NCI-H345 treated with DMSO at 0.1 percent for 48 hours (cell line): ENCODE measurements at regions not wholly inside any gene's neighbourhood (a gene's known extent, or its start where the extent isn't known, plus 50 kb on each side); places are given as distances from the start of the nearest gene placed in this dataset.
"Not testable (repeated sequence)": the region's sequence is repeated elsewhere in the genome, so short reads cannot be mapped to it uniquely, and the experiment has no call there.

Experiments used
- DNase-seq: peaks from one replicate; lab custom pipeline; 2025; ENCODE audit not compliant: unreplicated experiment; lab: John Stamatoyannopoulos, UW

GRCh38 chrX:137646472-137646871, 80.5 kb downstream of the ZIC3 start:
- DNase-seq = no peak

- no peak for DNase-seq
Observed at GRCh38 chrX:137651647-137652046, 85.7 kb downstream of the ZIC3 start.

GRCh38 chrX:137652086-137652485, 86.2 kb downstream of the ZIC3 start:
- DNase-seq = no peak

GRCh38 chrX:137654481-137654880, 88.6 kb downstream of the ZIC3 start:
- no peak for DNase-seq

GRCh38 chrX:137667776-137668175, 101.8 kb downstream of the ZIC3 start:
- DNase-seq = no peak

DNA sequence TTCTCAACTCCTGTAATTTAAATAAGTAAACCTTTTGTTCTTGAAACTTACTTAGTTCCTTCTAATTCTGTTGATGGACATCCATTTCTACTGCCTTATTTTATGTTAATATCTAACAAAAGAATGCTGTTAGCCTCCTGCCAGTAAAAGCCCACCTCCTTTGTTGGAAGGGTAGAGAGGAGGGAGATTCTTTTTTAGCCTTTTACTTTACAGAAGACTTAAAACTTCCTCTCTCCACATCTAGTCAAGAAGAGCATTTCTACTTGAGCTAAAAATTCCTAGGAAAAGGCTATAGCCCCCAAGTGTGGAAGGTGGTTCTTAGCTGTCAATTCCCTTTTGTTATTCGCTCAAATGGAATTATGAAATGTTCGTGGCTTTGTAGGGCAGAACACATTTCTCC, 118.7 kb downstream of the ZIC3 start:
- no peak for DNase-seq

- no peak for DNase-seq
Observed at GRCh38 chrX:137695417-137695816, 129.5 kb downstream of the ZIC3 start.

DNA sequence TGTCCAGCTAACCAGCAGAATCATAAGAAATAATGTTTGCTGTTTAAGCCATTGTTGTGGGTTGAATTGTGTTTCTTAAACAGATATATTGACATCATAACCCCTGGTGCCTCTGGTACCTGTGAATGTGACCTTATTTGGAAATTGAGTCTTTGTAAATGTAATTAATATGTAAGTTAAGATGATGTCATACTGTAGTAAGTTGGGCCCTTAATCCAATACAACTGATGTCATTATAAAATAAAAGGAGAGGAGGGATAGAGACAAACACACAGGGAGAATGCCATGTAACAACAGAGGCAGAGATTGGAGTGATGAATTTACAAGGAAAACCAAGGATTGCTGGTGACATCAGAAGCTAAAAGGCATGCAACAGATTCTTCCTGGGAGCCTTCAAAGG, 141.4 kb downstream of the ZIC3 start:
- no peak for DNase-seq

DNA sequence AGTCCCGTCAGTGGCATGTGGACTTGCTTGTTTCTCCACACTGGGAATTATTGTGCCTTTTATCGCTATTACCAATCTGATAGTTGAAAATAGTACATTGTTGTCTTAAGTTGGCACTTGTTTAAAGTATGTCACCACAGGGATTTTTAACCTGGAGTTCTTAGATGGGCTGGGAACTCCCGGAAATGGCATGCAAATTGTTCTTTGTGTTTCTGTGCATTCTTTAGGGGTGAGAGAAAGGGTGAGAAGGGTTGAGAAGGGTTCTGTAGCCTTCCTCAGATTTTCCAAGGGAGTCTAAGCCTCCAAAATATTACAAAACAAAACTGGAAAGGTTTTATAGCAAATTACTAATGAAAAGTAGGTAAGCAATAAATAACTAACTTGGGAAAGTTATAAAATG, 176.9 kb downstream of the ZIC3 start:
- no peak for DNase-seq

DNA sequence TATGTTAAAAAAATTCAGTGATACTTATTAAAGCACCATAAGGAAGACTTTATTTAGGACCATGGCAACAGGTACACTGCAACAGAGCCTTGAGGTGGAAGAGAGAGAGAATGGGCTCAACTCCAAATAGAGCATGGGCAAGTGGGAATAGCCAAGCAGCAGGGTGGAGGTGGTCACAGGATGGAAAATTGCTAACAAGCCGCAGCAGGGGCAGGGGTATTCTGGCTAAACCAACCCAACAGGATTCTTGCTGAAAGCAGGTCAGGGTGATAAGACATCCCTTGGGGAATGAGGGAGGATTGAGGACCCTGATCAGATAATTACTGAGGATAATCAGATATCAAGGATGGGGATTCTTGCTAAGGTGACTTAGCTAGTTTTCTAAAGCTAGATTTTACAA, 177.5 kb downstream of the ZIC3 start:
- no peak for DNase-seq

DNA sequence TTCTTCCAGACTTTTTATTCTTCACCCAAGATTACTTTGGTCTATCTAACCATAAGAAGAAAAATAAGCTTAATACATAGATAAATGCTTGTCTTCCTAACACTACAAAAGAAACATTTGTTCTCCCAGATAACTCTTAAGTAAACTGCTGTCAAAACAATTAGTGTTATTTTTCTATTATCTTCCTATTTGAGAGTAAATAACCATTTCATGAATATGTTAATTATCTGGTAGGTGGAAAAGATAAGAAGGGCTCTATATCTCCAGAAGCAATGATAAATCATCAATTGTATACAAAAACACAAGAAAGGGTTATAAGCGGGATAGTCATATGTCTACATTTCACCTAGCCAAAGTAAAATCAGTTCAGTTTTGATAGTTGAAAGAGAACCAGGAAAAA, 180.4 kb downstream of the ZIC3 start:
- DNase-seq = no peak

DNA sequence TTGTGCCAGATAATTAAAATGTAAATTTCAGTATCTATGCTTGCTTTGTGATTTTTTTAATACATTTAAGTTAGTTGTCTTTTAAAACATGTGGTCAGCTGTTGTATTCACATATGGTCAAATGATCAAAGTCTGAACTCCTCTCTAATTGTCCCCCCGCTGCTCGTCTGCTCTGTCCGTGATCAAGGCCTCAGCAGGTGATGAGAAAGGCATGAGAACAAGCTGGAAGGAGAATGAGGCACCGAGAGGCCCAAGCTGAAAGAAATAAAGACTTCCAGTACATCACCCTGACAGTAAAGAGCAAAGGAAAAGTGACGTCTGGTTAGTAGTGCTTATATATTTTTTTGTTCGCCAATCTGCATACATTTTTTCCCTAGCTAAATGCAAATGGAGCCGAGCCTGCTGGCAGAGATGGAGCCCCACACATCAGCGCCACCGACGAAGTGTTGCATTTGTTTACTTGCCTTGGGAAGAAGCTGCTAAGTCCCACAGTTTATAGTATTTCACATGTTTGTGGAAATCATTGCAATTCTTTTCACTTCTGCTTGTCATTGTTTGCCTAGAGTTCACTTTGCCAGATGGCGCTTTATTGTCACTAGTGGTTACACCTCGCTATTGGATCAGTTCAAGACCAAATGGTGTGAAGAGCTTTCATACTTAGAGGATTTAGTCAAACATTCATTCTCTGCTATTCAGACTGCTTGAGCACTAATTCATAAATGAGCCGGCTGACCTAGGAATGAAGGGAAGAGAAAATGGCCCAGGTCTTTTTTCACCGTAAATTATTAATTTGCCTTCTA, 181.5 kb downstream of the ZIC3 start:
- DNase-seq = no peak

DNA sequence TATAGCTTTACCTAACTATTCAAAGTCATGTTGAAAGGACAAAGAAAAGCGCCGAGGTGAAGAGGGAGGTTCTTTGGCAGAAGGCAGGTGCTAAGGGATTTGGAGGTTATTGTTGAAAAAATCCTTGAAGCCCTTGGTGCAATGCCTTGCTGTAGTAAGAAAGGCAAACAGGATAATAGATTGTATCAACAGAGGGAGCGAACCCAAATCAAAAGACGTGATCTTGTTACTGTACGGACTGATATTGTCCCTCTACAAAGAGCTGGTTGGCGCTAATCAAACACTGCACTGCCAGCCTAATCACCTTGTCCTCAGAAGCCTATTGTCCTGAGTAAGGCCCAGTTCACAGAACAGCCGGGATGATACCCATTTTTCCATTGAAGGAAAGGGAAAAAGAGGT, 182.9 kb downstream of the ZIC3 start:
- no peak for DNase-seq

- DNase-seq = no peak
Observed at GRCh38 chrX:137749246-137749645, 183.3 kb downstream of the ZIC3 start.

DNA sequence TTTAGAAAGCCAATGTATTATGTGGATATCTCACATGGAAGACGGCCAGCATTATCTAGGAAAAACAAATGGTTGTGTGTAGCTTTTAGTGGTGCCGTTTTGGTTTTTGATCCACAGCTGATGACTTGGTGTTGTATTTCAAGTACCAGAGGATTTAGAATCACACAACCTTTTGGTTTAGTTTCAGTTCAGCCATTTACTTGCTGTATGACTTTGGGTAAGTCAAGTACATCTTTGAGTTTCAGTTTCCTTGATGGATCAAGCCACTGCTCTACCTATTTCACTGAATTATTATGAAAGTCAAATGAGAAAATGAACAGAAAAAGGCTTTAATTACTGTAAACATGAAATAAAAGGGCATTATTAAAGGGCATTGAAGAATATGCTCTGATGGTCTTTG, 205.6 kb downstream of the ZIC3 start:
- no peak for DNase-seq

- DNase-seq = no peak
Observed at GRCh38 chrX:137792214-137792613, 226.3 kb downstream of the ZIC3 start.

DNA sequence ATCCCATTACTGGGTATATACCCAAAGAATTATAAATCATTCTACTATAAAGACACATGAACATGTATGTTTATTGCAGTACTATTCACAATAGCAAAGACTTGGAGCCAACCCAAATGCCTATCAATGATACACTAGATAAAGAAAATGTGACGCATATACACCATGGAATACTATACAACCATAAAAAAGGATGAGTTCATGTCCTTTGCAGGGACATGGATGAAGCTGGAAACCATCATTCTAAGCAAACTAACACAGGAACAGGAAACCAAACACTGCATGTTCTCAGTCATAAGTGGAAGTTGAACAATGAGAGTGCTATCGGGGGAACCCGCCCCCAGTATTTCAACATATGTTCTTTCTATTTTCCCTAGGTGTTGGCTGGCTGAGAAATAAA, 232.0 kb downstream of the ZIC3 start:
- DNase-seq = not testable (repeated sequence)

- no peak for DNase-seq
Observed at GRCh38 chrX:137823257-137823656, 257.3 kb downstream of the ZIC3 start.

DNA sequence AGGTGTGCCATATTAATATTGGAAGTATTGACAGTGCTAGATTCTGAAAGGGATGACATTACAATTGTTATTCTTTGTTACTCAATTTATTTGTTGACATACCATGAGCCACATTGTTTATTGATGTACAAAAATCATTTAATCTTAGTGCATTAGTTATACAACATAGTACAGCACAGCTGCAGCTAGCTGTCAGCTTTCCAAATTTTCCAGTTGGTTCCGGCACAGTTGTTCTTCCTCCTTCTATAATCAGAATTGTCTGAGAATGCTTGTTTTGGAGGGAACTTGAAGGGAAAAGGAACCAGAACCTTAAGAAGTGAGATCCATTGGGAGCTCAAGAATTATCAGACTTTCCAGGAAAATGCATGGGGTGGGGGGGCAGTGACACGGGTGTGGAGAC, 281.4 kb downstream of the ZIC3 start:
- DNase-seq = no peak

- DNase-seq = no peak
Observed at GRCh38 chrX:137848266-137848905, 282.5 kb downstream of the ZIC3 start.

DNA sequence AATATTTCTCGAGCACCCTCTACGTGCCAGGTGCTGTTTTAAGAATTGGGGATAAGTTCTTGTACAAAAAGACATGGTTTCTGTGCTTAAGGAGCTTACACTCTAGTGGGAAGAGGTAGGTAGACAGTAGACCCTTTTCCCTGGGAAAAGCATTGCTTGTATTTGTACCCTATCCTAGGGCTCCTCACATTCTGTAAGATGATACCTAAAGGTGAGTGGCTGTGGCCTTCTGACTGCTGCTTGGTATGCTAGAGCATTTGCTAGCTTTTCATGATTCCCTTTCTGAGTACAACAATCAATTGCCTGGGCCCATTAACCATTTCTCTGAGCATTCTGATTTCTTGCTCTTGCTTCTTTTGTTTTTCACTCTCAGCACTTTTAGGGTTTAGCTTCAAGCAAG, 286.6 kb downstream of the ZIC3 start:
- no peak for DNase-seq

DNA sequence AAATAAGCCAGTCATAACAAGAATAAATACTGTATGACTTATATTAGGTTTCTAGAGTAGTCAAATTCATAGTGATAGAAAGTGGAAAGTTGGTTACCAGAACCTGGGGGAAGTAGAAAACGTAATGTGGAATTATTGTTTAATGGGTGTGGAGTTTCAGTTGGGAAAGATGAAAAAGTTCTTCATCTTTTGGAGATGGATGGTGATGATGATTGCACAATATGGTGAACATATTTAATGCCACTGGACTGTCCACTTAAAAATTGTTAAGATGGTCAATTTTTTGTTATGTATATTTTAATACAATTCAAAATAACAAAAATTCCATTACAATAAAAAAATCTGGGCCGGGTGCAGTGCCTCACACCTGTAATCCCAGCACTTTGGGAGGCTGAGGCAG, 289.6 kb downstream of the ZIC3 start:
- DNase-seq = no peak

GRCh38 chrX:137858106-137858505, 292.2 kb downstream of the ZIC3 start:
- DNase-seq = no peak
